Superior temporal gyrus (tissue), 1 donor: ENCODE measurements at regions not wholly inside any gene's neighbourhood (a gene's known extent, or its start where the extent isn't known, plus 50 kb on each side); places are given as distances from the start of the nearest gene placed in this dataset.
"Not testable (repeated sequence)": the region's sequence is repeated elsewhere in the genome, so short reads cannot be mapped to it uniquely, and the experiment has no call there.

Experiments used
- DNase-seq: peaks from one replicate; pipeline ENCODE4 v3.0.0-alpha.2; 2016; ENCODE audit errors: extremely low spot score

DNA sequence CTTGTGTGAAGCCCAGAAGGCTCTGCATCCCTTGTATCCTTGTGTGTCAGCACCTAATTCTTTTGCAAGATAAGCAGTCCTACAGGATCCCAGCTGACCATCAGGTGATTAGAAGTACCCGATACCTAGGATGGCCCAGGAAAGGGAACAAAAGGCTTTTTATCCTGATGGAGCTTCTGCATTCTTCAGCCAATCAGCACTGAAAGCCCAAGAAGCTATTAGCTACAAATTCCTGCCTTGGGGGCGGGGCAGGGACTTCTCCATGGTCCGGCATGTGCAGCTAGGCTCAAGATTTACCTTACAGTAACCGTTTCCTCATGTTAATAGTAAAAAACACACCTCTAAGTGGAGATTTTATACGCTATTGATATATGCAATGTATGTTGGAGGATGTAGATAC, 264.6 kb upstream of the THUMPD2 start:
- no peak for DNase-seq

DNA sequence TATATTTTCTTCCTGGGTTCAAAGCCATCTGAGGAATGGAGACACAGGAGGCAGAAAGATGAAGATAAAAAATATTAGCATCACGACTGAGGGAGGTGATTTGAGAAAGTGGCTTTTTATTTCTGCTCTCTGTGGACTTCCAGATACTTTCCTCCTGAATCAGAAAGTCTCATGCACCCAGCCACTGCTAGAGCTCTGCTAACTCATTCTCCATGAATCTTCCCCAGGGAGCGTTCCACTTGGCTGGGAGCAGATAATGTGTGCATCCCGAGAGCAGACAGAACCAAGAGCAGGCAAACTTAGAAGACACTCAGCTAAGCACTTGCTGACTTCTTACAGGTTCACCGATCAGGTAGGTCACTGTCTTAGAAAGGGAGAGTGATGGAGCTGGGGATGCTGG, 264.1 kb upstream of the THUMPD2 start:
- DNase-seq: no peak

DNA sequence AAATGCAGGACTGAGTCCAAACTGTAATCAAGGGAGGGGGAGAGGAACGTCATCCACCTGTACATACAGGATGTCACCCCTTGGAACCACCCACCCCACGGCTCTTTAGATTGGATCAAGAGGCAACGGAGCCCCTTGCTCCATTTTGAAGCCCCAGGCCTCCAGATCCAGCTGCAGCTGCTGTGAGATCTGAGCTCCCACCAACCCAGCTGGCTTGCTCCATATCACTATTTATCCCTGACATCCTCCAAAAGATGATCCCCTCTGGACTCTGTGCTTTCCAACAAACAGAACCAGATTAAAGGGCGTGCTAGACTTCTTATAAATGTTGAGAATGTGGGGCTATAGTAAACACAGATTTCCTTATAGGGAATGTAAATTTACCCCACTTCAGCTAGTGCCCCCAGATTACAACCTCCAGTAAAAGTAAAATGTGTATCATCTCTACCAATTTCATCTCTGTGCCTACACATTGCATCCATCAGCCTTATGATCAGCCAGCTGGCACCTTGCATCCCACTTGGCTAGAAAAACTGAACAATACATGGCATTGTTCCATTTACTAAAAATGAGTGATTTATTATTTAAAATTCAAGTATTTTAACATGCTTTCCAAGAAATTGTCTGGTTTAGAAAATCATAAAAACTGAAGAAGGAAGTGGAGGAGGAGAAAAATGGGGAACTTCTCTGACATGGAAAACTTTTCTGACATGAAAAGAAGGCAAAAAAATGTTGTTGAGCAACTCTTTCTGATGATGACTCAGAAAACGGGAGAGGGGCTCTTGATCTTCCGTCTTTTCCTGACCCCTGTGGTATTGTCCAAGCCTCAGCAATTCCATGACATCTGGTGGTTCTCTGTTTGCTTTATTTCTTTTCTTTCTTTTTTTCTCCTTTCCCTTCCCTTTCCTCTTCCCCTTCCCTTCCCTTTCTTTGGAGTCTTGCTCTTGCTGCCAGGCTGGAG, 262.6 kb upstream of the THUMPD2 start:
- DNase-seq: no peak

DNA sequence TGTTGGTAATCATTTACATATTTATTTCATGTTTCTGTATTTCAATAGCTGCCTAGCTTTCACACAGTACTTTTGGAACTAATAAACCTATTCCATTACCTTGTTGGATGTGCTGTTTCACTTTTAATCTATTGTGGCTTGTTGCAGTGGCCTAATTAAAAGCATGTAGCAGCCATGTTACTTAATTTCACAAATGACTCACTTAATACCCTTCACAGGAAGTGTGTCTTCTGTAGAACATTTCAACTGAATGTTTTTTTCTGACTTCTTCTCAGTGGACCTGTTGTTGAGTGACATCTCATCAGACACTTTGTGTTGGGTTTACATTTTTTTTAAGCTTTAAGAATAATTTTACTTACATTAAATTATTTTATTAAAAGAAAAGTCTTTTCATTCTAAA, 260.5 kb upstream of the THUMPD2 start:
- no peak for DNase-seq

DNA sequence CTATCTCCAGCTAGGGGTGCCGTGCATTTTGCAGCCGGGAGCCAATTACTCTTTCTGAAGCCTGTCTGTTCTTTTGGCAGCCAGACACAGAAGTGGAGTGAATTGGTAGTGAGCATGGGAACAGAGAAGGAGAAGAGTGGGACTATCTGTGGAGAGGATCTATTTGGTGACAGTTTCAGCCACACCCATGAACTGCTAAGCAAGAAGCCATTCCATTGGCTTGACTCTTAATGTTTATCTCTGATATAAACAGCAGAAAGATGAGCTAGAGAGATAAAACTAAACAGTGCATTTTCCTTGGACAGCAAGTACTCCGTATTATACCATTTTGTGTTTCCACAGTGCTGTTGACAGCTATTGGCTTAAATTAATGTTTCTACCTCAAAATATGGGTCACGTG, 259.6 kb upstream of the THUMPD2 start:
- no peak for DNase-seq

DNA sequence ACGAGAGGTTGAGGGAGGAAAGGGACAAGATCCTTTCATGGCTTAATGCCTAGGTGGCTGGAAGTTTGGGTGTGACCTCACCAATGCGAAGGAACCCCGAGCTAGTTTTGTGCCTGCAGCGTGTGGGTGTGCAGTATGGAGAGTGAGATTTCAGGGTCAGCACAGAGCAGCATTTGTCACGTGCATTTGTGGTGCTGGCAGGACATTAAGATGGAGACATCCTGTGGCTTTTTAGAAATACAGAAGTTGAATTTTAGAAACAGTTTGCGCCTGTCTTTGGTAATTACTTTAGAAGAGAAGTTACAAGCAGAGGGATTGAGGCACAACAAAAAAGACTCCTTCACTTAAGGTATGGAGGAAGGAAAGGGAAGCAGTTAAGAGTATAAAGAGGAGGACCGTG, 258.2 kb upstream of the THUMPD2 start:
- DNase-seq: no peak

DNA sequence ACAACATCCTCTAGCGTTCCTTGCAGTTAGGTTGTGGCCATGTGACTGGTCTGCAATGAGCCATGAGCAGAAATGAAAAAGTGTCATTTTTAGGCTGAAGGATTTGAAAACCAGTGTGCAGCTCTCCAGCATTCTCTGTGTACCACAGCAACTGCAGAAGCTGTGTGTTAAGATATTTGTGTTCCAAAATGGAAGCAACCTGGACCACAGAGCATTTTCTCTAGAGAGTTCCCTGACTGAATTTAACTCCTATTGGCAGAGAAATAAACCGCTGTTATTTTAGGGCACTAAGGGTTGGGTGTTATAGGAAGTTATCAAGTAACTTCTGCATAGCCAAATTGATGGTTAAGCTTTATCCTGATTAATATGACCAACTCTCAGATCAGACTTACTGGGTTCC, 257.2 kb upstream of the THUMPD2 start:
- DNase-seq: no peak

DNA sequence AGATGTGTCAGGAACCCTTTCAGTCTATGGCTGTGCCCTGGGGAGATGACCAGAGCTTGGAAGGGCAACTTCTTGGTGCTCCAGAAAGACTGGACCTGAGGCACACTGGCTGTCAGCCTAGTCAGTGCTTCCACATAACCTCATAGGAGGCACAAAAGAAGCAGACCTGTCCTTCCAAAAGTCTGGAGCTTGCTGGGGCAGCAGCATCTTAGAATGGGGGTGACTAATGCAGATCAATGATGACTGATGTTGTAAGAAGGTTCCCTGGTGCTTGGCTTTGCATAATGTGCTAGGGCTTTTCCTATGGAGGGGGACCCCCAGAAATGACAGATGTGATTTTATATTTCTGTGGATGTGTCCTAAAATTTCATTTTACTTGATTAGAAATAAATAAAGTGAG, 255.7 kb upstream of the THUMPD2 start:
- DNase-seq: no peak

DNA sequence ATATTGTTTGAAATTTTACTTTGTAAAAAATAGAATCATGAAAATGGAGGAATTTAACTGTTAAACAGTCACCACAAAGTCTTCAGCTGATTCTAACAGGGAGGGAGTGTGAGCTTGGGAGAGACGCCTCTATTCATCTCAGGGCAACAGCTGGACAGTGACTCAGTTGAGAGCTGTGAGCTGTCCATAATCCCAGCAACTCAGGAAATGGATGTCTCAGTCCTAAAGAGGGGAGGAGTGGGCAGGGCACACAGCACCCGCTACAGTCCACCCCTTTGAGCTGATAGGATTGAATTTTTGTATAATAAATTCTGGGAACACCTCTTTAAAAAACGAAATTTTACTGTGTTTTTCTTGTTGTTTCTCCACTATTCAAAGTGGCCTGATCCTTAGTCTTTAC, 255.1 kb upstream of the THUMPD2 start:
- DNase-seq: no peak

DNA sequence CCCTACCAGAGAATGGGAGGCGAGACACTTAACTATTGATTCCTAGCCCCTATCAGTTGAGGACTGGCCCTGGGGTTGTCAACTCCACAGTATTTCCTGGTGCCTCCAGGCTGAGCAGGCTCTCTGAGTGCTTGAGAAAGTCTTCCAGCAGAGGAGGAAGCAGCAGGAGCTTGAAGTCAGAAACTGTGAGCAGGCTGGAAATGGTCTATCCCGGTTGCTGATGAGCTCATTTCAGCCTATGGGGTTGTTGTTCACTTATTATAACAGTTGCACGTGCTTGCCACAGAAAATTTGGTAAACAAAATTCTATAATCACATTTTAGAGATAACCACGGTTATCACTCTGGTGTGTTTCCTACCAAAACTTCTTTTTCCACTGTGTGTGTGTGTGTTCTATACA, 254.7 kb upstream of the THUMPD2 start:
- DNase-seq: no peak

DNA sequence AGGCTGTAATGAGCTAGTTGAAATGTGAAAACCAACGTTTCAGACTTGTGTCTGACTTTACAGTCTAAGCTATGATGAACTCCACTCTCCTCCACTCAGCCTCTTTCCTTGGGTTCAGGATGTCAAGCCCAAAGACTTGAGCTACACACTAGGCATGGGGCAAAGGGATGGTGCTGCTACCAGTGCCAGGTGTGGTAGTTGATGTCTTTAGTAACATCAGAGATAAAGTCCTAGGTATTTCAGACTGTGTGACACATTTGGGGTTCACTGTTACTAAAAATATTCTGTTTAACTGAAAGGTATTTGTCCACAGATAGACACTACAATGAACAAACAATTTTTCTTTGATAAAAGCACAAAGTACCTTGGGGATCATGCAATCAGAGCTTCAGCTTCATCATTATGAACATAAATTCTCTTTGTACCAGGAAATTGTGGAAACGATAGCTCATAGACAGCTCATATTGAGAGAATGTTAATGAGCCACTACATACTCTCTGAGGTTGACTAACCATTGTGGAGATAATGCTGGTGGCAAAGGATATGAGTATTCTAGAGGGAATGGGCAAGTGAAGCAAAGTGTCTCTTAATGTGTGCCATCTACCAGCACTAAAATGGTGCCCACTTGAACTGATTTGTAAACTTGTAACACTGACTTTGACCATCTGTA, 253.7 kb upstream of the THUMPD2 start:
- DNase-seq: no peak

DNA sequence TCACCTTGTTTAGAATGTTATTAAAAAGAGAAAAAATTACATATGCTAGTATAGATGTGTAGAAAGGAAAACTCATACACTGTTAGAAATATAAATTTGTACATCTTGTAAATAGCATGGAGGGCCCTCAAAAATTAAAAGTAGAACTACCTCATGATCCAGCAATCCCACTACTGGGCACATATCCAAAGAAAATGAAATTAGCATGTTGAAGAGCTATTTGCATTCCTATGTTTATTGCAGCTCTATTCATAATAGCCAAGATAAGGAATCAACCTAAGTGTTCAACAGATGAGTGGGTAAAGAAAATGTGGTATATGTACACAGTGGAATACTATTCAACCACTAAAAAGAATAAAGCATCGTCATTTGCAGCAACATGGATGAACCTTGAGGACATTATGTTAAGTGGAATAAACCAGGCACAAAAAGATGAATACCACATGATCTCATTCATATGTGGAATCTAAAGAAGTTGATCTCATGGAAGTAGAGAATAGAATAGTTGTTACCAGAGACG, 251.5 kb upstream of the THUMPD2 start:
- no peak for DNase-seq

DNA sequence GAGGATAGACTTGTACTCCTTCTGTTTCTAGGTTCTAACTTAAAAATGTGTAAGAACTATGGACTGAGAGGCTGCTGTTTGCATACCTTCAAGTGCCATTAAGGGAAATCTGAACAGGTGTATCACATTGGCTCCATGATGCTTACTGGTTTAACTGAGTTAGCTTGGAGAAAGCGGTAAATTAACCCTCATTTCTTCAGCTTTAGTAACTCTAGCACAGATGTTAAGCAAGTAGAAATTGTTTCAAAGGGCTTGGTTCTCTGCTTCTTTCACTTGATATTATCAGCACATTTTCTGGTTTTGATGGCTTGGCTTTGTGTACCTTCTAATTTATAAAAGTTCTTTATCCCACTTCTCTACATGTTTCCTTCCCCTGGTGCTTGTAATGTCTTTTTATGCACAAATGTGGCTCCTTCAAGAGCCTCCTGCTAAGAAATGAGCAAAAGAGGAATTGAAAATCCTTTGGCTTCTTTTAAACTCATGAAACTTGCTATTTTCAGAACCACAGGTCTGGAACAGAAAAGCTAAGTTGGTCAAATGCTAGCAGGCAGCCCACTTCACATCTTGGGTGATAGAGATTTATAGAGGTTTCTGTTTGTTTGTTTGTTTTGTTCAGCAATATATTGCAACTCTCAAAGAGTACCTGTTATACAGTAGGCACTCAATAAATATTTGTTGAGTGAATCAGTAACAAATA, 249.9 kb upstream of the THUMPD2 start:
- no peak for DNase-seq

DNA sequence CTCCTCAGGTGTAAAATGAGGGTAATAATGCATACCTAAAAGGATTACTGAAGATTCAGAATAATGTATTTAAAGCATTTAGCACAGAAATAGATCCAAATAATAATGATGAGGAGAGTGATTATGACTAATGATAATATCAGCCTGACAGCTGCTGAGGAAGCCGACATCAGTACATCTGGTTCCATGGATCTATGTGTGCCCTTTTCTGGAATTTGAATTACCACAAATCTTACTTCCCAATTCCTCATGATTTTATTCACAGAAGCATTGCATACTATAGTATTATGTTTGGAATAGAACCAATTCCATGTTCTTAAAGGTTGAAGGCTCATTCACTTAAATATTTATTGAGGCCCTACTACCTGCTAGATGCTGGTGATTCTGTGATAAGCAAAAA, 248.9 kb upstream of the THUMPD2 start:
- DNase-seq: no peak

DNA sequence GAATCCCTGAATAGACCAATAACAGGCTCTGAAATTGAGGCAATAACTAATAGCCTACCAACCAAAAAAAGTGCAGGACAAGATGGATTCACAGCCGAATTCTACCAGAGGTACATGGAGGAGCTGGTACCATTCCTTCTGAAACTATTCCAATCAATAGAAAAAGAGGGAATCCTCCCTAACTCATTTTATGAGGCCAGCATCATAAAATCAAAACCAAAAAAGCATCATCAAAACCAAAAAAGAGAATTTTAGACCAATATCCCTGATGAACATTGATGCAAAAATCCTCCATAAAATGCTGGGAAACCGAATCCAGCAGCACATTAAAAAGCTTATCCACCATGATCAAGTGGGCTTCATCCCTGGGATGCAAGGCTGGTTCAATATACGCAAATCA, 246.2 kb upstream of the THUMPD2 start:
- DNase-seq: not testable (repeated sequence)

DNA sequence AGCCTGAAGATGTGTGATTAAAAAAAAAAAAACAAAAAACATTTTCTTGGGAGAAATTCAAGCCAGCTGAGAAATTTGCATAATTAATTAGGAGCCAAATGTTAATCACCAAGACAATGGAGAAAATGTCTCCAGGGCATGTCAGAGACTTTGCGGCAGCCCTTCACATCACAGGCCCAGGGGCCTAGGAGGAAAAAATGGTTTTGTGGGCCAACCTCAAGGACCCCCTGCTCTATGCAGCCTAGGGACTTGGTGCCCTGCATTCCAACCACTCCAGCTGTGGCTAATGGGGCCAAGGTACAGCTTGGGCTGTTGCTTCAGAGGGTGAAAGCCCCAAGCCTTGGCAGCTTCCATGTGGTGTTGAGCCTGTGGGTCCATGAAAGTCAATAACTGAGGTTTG, 241.9 kb upstream of the THUMPD2 start:
- no peak for DNase-seq

DNA sequence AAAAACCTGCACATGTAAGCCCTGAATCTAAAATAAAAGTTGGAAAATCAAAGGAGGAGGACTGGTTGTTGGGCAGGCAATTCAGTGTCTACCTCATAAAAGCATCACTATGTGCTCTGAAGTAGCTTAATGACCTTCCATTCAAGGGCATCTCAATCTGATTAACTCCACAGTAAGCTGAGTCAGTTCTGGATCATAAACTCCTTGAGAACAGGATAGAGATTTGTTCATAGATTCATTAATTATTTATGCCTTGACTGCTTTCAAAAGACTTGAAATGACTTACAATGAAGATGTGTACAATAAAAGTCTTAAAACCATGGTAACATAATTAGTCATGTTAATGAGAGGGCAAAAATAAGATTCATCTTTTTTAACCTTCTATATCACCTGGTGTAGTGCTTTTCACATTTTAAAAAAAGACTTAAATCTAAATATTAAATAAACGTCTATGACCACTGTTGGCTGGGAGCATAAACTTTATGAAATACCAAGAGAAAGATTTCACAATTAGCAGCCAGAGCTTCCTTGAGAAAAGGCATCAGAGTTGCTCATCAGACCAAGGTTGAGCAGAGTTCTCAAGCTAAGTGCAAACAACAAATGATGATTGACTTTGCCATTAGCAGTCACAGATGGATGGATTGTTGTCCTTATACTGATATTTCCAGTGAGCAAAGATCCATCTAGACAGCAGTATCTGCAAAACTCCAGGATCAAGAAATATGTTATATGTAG, 237.3 kb upstream of the THUMPD2 start:
- DNase-seq: no peak

DNA sequence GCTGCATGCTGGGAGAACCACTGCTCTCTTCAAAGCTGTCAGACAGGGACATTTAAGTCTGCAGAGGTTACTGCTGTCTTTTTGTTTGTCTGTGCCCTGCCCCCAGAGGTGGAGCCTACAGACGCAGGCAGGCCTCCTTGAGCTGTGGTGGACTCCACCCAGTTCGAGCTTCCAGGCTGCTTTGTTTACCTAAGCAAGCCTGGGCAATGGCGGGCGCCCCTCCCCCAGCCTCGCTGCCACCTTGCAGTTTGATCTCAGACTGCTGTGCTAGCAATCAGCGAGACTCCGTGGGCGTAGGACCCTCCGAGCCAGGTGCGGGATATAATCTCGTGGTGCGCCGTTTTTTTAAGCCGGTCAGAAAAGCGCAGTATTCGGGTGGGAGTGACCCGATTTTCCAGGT, 234.9 kb upstream of the THUMPD2 start:
- DNase-seq: not testable (repeated sequence)

DNA sequence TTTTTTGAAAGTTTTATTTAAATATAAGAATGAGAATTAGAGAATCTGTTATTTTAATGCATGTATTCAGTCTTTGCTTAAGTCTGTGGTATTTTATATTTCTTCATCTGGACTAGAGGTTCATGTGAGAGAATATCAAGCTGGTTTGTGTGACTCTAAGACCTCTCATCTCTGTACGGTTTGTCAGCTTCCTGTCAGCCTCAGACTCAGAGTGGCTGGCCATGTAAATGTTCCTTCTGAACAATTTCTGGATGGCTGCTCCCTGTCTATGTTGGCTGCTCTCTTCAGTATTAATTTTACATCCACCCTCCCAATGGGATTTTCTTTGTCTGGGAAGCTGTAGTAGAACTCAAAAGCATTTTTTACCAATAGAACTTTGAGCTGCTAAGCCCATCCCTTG, 225.3 kb upstream of the THUMPD2 start:
- no peak for DNase-seq

DNA sequence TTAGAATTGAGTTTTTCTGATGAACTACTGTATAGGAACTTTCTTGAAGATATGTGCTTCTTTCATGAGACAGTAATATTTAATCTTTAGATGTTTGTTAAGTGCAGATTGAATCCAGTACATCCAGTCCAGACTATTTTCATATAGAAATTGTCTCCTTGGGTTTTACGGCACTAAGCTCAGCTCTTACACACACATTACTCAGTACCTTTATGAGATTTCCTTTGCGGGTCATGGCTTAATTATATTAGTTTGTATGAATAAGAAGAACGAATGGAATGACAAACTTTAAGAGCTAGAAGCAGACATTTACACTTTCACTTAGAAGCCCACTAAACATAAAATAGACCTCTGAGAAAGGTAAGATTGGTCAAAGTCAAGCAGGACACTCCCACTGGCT, 223.3 kb upstream of the THUMPD2 start:
- no peak for DNase-seq

DNA sequence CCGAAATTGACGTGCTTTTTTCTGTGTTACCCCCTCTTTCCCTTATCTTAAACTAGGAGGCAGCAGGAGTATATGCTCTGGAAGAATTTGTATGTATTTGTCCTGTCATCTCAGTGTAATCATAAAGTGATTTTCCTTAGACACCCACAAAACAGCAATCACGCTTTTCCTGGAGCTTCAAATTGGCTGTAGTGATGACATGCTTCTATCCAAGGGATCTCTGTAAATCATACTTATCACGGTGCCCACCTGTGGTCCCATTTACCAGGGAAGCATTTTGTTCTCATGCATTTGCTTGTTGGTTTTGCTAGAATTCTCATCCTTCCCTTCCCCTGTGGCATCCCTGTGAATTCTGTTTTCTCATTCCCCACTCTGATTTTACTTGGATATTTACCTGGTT, 220.8 kb upstream of the THUMPD2 start:
- DNase-seq: no peak

DNA sequence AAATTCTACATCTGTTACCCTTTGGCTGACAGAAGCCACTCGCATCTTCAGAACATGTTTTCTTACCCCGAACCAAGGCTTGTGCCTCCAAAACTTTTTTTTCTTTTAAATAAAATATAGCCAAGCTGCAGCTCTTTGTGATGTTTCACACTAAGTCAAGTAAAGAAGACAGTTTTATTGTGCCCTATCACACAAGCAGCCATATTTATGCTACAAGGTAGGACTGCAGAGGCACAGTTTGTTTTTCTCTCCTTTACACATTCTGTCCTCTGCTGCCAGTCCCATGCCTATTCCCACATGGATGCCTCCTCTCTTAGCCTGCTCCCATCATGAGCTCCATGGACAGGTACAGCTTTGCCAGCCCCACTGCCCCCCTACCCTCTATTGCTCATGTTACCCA, 219.6 kb upstream of the THUMPD2 start:
- no peak for DNase-seq
